Ishikawa (cell line): ENCODE measurements at regions not wholly inside any gene's neighbourhood (a gene's known extent, or its start where the extent isn't known, plus 50 kb on each side); places are given as distances from the start of the nearest gene placed in this dataset.

Experiments used
- EP300 ChIP-seq: IDR thresholded peaks from 2 replicates; pipeline ENCODE4 v1.6.1; 2012; ENCODE audit warnings: borderline replicate concordance
- TAF1 ChIP-seq: IDR thresholded peaks from 2 replicates; pipeline ENCODE4 v1.6.1; 2012; ENCODE audit warnings: low read depth, mild to moderate bottlenecking
- TF ChIP-seq, protein P1 (sequence below): IDR thresholded peaks from 2 replicates; pipeline ENCODE4 v1.6.1; 2012

DNA sequence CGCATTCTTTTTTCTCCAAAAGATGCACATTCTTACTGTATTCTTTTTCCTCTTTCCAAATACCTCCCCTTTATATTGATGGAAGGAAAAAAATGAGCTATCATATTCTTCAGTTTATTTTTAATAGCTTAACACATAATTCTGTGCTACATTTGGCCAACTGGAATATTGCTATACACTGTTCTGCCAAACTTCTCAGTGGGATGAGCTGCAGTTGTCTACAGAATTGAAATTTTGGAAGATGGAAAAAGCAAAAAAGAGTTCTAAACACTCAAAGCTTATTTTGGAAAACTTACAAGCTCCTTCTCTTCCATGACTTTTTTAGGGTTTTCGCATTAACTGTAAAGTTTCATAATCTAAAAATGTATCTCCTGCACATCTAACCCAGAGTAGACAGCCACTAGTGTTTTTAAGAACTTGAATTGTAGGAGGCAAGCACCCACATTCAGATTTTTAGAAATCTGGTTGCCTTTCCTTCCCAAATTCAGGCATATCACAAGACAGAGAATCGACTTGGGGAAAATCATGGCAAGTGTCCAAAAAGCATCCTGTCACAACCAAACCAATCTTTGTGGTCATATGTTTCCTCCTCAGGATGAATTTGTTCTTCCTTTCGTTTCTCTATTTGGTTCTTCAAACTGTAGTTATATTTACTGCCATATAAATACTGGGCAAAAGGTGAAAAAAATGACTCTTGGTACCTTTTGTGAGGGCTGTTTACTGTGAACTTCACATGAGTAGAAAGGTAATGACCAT, 111.4 kb upstream of the FRY start:
- TF ChIP-seq, protein P1, sequence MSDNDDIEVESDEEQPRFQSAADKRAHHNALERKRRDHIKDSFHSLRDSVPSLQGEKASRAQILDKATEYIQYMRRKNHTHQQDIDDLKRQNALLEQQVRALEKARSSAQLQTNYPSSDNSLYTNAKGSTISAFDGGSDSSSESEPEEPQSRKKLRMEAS, result no peak
- TF ChIP-seq TAF1 (no peak), EP300 (no peak)
